Mucosa of descending colon (tissue), 3 donors: ENCODE measurements at regions not wholly inside any gene's neighbourhood (a gene's known extent, or its start where the extent isn't known, plus 50 kb on each side); places are given as distances from the start of the nearest gene placed in this dataset.

Experiments
- ATAC-seq: fragments of 200-7000 bp; cut with Tn5 transposase; one replicate; pipeline ENCODE4 v1.9.1; 2020; ENCODE audit warnings: mild to moderate bottlenecking, moderate library complexity
- DNase-seq, 3 donors: peaks; one replicate each; pipeline ENCODE4 v3.0.0-alpha.2; 2020
- H3K36me3 ChIP-seq: fragments of 200-600 bp; one replicate; pipeline ENCODE4 v1.8.0; 2021; ENCODE audit warnings: low read depth, mild to moderate bottlenecking
- H3K4me1 ChIP-seq: fragments of 200-600 bp; one replicate; pipeline ENCODE4 v1.8.0; 2021; ENCODE audit warnings: low read depth, mild to moderate bottlenecking
- H3K4me3 ChIP-seq: fragments of 200-600 bp; one replicate; pipeline ENCODE4 v1.8.0; 2021; ENCODE audit warnings: mild to moderate bottlenecking
- H3K9me3 ChIP-seq: fragments of 200-600 bp; one replicate; pipeline ENCODE4 v1.8.0; 2021; ENCODE audit warnings: mild to moderate bottlenecking
- CTCF ChIP-seq: fragments of 200-600 bp; IDR thresholded peaks from one replicate; pipeline ENCODE4 v1.8.0; 2022; ENCODE audit warnings: antibody characterized with exemption, mild to moderate bottlenecking
- intact Hi-C, 2 donors: fragments of 100-400 bp; cut with DNase I in 1 of 2; cut with micrococcal nuclease in 1 of 2; formaldehyde crosslinking; loops; one replicate each; pipeline versions ENCODE4 v1.11.0 to v1.11.1; 2022; cut with DNase I, micrococcal nuclease
- donor health status: DM: no; HTN: no; CAD: no; lungs with moderate emphysema.
- donor health status: DM: no; HTN: no; CAD: no.
- donor health status: DM: no; HTN: yes; CAD: no.

DNA sequence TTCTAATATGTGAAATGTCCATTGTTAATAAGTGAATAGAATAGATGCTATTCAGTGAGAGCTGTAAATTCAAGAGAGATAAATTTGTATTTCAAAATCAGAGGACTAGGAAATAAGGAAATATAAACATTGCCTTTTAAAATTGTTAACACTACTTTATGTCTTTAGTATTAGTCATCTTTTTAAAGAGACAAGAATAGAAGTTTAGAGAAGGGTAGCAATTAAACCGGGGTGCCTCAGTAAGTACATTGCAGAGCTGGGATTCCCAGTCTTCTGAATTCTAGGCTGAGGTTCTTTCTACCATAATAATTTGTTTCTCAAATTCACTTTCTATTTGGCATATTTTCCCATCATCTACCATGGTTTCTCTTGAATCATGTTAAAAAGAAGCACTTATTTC lies 498.6 kb downstream of the SLC16A7 start:
- intact Hi-C loops, result no loop called here

DNA sequence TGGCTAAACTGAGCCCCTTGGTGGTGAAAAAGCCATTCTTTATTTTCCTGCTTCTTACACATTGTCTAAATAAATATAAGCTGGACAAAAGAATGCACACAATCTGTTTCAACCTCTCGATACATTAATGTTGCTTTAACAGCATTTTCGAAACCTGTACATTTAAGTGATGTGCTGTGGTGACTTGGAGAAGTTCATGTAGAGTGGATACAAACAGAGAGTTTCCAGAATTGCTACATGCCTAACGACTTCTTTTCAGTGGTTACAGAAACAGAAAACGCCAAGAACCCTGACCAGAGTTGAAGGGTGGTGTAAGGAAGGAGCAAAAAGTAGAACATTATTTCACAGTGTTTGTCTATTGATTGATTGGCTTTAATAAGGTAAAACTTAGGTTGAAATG lies 500.9 kb downstream of the SLC16A7 start:
- no peak for TF ChIP-seq CTCF
- H3K9me3 ChIP-seq, result peaks cover 21% of the 10 kb centered on the region
- intact Hi-C loops, result no loop called here

More for the DNA sequence above, 498.6 kb downstream of the SLC16A7 start:
- DNase-seq, result no peak
- Histone ChIP-seq H3K9me3 (peaks cover 12% of the 10 kb centered on the region), H3K4me1 (no peaks in the 10 kb centered on the region), H3K36me3 (no peaks in the 10 kb centered on the region), H3K4me3 (no peak overlapping the region)
- ATAC-seq, result no peak
- TF ChIP-seq CTCF, result no peak

DNA sequence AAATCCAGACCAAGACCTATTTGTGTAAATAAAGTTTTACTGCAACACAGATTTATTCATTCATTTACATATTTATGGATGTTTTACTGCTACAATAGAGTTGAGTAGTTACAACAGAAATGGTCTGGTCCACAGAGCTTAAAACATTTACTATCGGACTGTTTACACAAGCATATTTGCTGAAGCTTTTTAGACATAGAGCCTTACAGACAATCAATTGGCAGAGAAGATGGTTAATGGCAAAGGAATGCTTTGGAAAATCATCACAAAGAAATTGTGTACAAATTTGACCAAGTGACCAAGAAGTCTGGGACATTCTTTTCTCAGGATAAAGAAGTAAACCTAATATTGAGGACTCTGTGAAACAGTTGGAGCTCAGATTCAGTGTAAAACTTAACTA lies 504.3 kb downstream of the SLC16A7 start:
- no peak for ATAC-seq

More for the DNA sequence above, 500.9 kb downstream of the SLC16A7 start:
- no peak for DNase-seq
- H3K36me3 ChIP-seq, result no peaks in the 10 kb centered on the region
- H3K4me1 ChIP-seq, result no peaks in the 10 kb centered on the region
- no peak overlapping the region for H3K4me3 ChIP-seq
- no peak for ATAC-seq

GRCh38 chr12:60100852-60101251 lies 505.0 kb downstream of the SLC16A7 start:
- ATAC-seq (no peak), DNase-seq (no peak)
- no peaks in the 10 kb centered on the region for H3K4me1 ChIP-seq
- H3K4me3 ChIP-seq, result no peak overlapping the region
- TF ChIP-seq CTCF, result no peak
- H3K9me3 ChIP-seq, result peaks cover 21% of the 10 kb centered on the region
- H3K36me3 ChIP-seq, result no peaks in the 10 kb centered on the region
- intact Hi-C loops, result no loop called here

More for the DNA sequence above, 504.3 kb downstream of the SLC16A7 start:
- Histone ChIP-seq H3K36me3 (no peaks in the 10 kb centered on the region), H3K4me1 (no peaks in the 10 kb centered on the region), H3K4me3 (no peak overlapping the region), H3K9me3 (peaks cover 21% of the 10 kb centered on the region)
- DNase-seq, result no peak
- no peak for TF ChIP-seq CTCF
- intact Hi-C loops, result no loop called here

GRCh38 chr12:60101715-60102114 lies 505.9 kb downstream of the SLC16A7 start:
- ATAC-seq (no peak), DNase-seq (no peak)
- intact Hi-C loops, result no loop called here
- Histone ChIP-seq H3K4me1 (no peaks in the 10 kb centered on the region), H3K4me3 (no peak overlapping the region), H3K9me3 (peaks cover 19% of the 10 kb centered on the region), H3K36me3 (no peaks in the 10 kb centered on the region)
- no peak for TF ChIP-seq CTCF

- Histone ChIP-seq H3K9me3 (no peaks in the 10 kb centered on the region), H3K36me3 (no peaks in the 10 kb centered on the region), H3K4me3 (no peak overlapping the region), H3K4me1 (no peaks in the 10 kb centered on the region)
- intact Hi-C loops, result no loop called here
- TF ChIP-seq CTCF, result no peak
- ATAC-seq, result no peak
- DNase-seq, result no peak
These were observed 510.4 kb downstream of the SLC16A7 start for GRCh38 chr12:60106214-60106613.
